Inflammatory macrophage treated with lipopolysaccharide for 4 hours (primary cell): ENCODE measurements at regions not wholly inside any gene's neighbourhood (a gene's known extent, or its start where the extent isn't known, plus 50 kb on each side); places are given as distances from the start of the nearest gene placed in this dataset.
"Not testable (repeated sequence)": the region's sequence is repeated elsewhere in the genome, so short reads cannot be mapped to it uniquely, and the experiment has no call there.

Experiments used
- DNase-seq: peaks from one replicate; pipeline ENCODE4 v3.0.0-alpha.2; 2020

DNA sequence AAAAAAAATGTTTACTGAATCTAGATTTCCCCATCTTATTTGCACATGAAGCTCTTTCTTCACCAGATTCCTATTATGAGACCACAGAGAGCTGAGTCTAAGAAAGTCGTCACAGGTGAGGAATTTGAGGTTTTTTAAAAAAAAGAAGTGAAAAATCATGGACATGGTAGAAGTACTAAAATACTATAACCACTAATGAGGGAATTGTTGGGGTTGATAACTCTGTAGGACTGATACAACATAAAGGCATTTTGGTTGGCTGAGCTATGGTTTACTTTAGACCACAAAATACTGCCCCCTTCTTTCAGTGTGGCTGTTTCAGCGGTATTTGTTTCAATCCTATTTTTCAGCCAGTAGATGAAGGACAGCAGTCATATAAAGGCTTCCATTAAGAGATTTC, 1111.3 kb downstream of the TYW1 start:
- no peak for DNase-seq

DNA sequence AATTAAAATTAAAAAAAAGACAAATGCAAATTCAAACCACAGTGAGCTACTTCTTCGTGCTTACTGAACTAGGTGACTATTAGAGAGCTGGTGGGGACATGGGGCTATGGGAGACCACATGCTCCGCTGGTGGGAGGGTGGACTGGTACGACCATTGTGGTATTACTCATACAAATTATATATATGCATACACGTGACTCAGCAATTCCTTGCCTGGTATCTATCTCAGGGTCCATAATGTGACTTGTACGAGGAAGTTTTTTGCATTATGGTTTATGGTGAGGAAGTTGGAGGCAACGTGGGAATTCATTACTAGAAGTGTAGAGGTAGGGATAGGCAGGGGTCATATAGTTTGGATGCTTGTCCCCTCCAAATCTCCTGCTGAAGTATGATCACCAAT, 1112.7 kb downstream of the TYW1 start:
- DNase-seq = no peak

DNA sequence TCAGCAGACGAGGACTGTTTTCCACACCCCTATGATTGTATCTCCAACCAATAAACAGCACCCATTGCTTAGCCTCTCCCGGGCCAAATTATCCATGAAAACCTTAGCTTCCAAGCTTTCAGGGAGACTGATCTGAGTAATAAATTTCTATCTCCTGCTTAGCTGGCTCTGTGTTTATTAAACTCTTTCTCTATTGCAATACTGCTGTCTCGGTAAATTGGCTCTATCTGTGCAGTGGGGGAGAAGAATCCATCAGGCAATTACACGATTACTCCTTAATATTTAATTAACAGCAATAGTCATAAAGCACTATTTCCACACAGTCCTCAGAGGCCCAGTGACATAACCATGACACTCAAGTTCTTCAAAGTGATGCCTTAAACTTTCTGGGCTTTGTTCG, 1122.8 kb downstream of the TYW1 start:
- DNase-seq = no peak

DNA sequence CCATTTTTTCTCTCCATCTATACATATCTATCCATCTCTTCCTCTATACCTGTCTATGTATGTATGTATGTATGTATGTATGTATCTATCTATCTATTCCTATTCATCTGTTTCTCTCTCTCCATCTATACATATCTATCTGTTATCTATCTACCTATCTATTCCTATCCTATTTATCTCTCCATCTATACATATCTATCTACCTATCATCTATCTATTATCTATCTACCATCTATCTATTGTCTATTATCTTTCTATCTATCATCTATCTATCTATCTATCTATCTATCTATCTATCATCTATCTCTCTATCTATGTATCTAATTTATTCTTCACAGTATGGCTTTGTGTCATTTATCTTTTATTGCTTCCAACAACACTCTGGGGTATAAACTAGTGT, 1124.4 kb downstream of the TYW1 start:
- no peak for DNase-seq

DNA sequence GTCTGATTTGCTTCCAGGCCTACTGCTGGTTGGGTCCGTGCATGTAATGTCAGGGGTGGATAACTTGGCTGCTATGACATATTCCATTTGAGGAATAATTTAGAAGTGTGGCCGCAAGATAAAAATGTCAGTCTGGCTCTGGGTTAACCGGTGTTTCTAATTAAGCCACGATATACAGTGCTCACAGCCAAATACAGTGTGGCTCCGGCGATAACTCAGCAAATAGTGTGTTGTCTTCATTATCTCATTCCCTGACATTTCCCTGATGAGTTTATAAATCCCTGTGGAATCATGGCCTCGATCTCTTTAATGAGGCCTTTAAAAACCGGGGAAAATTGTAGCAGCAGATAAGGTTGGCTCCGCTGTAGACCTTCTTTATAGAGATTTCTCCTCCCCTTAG, 1125.0 kb downstream of the TYW1 start:
- no peak for DNase-seq

DNA sequence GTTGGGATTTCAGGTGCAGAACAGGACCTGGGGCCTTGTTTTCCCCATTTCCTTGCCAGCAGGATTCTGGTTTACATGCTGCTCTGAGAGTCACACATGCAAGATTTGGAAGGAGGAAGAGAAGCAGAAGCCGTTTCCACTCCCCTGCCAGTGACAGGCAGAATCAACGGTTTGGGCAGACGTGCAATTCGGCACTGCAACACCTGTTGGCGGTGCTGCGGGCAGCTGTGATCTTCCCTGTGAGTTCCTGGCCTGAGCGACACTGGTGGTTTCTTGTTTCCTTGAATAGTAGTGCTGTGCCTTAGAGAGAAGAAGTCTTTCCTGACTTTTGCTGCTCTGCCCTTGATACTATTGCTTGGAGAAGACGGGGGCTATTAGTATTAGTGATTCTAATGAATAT, 1126.2 kb downstream of the TYW1 start:
- no peak for DNase-seq

DNA sequence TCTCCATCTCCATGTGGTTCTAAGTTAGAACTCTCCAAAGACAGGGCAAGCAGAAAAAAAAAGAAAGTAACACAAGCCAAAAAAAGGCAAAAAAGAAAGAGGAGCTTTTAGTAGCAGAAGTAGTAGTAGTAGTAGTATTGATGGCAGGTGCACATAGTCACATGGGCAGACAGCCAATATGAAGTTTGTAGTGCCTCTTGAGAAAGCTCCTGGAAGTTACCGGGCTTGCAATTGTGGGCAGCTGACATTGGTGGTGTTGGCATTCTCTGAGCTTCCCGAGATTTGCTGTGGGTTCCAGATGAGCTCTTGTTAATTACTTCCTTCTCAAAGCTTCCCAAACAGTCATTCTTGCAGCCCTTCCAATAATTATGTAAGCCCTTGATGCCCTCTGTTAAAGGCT, 1128.5 kb downstream of the TYW1 start:
- no peak for DNase-seq

DNA sequence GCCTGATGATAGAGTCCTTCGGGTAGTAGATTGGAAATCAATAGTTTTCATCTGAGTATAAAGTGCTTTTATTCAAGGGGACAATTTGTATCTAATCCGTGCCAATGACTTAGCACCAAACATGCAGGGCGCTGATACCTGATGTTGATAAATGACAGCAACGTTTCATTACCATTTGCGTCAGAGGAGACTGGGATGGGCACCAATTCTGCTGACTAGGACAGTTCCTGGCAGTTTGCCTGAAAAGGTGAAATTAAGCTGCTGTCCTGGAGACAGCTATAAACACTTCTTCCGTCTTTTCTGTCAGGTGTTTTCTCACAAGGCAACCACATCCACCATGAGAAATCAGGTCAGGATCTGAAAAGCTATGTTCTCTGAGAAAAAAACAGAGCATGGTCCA, 1136.4 kb downstream of the TYW1 start:
- DNase-seq = no peak

DNA sequence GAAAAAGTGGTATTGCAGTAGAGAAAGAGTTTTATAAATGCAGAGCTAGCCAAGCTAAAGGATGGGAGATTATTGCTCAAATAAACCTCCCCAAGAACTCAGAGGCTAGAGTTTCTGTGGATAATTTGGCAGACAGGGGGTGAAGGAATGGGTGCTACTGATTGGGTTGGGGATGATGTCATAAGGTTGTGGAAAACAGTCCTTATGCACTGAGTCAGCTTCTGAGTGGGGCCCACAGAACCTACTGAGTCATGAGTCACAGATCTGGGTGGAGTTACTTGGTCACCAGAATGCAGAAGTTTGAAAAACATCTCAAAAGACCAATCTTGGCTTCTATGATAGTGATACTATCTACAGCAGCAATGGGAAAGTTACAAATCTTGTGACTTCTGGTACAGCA, 1146.7 kb downstream of the TYW1 start:
- no peak for DNase-seq

DNA sequence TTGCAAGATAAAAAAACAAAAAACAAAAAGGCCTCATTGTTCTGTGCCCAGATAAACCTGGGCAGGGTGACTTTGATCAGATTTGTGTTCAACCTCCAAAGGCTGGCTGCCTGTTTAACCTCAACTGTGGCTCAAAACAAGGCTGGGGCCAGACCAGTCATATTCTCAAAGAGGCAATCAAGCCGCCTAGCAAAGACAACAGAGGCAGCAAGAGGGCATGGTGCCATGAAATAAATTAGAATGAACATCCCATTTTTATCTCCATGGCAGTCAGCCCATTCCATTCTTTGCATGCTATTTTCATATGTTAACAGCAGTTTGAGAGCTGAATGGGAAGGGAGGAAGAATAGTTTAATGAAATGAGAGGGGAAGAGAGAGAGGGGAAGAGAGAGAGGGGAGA, 1150.3 kb downstream of the TYW1 start:
- DNase-seq = no peak

DNA sequence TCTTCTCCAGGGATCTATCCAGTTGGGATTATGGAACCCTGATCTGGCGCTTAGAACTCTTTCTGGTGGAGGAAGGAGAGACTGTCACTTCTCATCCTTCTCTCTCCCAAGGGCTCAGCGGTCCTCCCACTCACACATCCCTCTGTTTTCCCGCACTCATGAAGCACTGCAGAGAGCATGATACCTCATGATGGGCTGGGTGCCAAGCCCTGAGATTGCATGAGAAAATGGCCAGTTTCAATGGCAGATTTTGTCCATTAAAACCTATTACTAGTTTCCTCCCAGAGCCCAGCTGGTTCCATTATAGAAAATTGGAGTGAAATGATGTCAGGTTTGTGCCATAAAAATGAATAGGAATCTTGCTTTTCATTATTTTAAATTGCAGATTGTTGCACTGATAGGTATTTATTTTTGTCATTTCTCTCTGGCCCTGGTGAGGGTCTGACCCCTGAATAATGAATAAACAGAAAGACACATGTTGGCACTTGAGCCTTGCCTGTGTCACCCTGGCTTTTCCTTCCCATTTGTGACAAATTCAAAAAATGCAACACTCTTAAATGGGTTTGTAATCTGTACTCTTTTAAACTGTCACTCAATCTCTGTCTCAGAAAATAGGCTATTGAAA, 1151.1 kb downstream of the TYW1 start:
- DNase-seq = no peak

DNA sequence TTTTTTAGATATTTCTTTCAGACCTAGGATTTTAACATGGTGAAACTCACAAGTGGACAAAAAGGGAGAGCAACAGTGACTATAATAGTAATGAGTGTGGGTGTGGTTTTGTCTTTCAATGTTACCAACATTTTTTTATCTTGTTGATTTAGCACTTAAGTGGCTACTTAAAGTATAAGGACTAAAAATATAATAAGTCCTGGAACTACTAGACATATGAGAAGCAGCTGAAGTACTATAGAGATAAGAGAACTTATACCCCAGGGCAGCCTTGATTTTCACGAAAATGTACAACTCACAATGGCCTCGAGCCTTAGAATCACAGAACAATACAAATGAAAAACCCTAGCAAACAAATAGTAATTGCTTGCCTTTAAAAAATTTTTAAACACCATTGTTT, 1151.8 kb downstream of the TYW1 start:
- DNase-seq = no peak

DNA sequence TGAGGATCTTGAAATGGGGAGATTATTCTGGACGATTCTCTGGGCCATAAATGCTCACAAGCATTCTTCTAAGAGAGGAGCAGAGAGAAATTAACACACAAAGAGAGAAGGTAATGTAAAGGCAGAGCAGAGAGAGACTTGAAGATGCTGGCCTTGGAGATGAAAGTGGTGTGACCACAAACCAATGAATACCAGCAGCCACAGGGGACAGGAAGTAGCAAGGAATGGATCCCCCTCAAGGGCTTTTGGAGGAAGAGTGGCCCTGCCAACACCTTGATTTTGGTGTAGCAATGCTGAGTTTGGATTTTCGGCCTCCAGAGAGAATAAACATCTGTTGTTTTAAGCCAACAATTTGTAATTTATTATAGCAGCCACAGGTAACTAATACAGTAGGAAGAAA, 1155.6 kb downstream of the TYW1 start:
- DNase-seq = no peak

DNA sequence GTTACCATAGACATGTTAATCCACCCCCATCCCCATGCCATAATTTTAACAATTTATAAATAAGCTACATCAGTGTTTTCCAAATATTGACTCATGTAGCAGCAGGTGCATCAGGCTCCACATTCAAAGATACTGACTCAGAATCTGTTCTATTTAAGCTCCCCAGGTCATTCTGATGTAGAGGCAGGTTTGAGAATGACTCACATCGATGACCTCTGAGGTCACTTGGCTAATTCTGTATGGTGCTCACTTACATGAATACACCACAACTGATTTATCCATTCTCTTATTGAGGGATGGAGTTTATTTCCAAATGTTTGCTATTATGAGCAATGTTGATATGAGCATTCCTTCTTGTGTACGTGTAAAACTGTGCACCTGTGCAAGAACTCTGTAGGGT, 1159.0 kb downstream of the TYW1 start:
- no peak for DNase-seq

DNA sequence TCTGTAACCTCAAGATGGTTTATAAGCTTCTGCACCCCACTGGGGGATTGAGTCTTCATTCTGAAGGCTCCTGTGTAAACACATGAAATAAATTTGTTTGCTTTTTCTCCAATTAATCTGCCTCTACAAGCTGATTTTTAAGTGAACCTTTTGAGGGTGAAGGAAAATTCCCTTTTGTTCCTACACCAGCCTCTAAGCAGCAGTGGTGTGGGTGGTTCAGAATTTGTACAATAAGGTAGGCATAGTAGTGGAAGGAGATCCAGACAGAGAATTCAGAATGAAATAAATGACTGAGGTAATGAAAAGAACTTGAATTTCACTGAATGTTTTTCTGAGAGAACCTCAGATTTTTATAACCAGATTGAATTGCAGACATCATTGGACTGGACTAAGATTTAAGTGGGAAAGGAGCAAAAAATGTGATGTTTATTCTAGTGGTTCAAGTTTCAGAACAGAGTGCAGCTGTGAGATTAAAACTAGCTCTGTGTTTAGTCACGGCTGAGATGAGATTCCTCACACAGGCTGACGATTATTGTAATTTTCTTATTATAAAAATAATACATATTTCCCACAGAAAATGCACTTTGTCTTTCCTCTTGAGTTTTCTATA, 1162.2 kb downstream of the TYW1 start:
- no peak for DNase-seq

DNA sequence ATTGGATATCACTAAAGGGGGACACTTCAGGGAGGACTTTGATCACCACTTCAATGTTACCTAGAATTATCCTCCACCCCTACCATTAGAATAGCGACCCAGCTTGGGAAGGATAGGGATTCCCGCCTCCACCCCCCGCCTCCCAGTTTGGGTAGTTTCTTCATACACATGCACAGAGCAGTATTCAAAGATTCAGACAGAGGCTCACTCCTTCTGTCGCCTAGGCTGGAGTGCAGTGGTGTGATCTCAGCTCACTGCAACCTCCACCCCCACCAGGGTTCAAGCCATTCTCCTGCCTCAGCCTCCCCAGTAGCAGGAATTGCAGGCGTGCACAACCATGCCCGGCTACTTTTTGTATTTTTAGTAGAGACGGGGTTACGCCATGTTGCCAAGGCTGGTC, 1166.1 kb downstream of the TYW1 start:
- DNase-seq = no peak

DNA sequence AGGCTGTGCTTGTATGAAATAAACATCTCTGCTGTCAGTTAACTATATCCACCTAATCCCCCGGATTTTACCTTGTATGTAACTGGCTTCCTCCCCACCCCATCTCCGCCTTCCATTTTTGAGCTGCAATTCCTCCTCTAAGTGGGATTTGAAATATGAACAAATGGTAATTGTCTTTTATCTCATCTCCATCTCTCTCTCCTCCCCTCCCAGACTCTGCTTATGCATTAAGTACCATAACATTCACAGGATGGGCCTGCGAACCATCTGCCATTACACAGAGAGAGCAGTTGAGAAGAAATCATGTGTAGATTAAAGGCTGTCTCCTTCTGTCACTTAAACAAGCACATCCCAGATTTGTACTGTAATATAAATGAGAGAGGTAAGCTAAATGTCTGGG, 1169.9 kb downstream of the TYW1 start:
- no peak for DNase-seq

DNA sequence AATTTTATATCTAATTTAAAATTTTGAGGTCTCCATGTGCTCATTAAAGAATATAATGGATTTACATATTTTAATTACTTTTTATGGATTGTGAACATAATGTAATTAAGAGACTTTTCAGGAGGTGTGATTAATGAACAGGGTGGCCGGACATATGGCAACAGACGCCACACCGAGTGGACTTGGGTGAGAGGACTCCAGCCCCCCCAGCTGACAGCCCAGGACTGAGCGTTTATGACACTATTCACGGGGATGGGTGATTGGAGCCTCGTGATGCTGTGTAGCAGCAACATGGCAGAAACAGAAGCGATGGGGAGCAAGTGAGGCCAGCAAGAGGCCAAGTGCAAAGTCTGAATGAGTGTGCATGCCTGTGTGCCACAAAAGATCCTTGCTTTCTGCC, 1176.9 kb downstream of the TYW1 start:
- DNase-seq = no peak

DNA sequence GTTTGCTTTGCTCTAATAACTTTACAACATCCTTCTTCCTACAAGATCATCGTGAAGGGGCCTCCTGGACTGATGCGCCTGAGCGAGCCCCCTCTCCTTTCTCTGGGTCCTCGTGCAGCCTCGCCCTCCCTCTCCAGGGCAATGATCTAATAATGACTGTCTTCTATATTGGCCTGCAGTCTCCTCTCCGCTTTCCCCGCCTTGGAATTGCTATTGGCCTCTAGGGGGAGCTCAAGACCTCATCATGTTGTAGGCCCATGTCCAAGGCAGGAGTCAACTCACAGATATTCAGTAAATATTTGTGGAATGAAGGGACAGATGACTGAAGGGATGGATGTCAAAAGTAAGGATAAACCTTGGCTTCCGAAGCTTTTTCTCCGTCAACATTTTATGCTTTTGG, 1180.3 kb downstream of the TYW1 start:
- peak; percentile 15 for DNase-seq

DNA sequence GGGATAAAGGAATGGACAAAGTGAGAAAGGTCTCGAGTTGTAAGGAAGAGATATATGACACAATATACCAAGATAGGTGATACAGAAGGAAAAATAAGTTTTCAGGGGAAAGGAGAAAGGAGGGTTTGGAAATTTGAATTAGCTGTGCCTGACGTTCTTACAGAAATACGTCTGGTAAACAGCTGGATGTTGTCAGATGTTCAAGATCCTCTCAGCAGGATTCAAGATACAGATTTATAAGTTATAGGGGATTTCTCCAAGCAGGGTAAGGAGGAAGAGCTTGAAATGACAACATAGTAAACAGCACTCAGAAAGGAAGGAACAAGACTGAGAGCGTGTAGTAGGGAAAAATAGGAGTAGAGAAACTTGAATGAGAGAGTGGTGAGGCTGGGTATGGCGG, 1184.1 kb downstream of the TYW1 start:
- no peak for DNase-seq

DNA sequence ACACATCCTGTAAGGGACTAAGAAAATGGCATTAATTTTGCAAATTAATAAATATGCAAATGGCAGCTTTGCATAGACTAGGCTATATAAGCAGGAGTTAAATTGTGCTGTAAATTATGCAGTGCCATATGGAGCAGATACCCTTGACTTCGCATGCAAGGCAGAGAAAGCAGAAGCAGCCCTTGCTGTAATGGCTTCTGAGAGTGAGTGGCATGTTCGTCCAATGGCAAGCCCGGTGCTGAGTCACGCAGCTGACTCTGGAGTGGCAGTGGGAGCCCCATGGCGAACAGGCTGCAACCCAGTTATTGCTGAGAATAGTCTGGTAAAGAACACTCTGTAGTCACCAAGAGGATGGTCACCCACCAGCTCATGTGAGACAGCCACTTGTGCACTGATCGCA, 1186.5 kb downstream of the TYW1 start:
- DNase-seq = no peak

DNA sequence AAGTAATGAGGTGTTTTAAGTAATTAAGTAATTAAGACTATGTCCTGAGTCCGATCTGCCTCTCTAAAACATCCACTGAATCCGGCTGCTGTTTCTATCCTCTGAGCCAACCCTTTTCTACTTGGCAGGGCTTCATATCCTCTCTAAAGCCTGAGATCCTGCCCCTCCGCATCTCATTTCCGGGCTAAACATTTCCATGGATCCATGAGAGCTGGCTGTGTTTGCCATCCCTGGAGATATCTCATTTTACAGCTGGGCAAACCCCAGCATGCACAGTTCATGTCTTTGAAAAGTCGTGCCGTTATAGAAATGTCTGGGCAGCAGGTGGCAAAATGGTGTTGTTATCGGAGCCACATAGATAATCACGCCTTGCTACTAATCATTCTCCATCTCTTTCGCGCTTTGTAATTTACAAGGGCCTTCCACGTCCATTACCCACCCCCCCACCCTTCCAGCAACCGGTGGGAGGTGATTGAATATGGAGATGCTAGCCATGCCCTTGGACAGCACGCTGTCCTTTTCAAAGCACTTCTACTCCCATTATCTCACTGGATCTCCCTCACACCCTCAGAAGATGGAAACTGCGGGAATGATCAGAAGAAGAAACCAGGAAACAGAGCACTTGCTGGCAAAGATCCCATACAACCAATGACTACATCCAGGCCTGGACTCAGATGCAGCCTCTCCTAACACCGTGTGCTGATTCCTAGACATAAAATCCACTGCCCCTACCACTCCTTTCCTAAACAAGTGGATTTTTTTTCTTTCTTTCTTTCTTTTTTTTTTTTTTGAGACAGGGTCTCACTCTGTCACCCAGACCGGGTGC, 1189.2 kb downstream of the TYW1 start:
- no peak for DNase-seq

DNA sequence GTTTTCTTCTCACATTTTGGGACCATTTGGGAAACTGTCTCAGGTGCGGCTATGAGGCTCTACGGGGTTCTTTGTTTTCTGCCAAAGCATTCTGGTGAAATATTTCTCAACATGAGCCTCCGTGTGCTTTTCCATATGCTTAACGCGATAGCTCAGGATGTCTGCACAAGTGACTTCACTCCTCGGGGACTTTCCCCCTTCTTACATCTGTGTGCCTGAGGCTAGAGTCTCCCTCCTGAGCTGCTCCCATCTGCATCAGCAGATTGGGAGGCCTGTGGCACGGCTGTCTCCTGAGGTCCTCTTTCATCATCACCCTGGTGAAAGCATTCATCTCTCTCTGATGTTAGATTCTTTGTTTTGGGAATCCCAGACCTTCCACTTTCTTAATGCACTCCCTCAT, 1190.9 kb downstream of the TYW1 start:
- no peak for DNase-seq

DNA sequence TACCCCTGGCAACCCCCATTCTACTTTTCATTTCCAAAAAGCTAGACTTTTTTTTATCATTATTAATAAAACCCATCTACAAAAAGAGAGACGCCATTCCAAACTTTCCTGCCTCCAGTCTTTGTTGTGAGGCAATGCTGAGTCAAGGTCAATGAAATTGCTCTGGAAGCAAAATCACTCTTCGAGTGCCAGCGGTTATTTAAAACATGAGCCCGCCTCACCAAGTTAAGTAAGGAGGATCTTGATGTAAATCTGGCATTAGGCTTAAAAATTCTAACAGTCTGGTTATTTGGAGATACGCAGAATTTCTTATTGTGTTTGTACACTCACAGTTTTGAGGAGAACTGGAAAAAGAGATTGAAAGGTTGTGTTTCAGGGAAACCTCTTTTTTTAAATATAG, 1196.3 kb downstream of the TYW1 start:
- no peak for DNase-seq

DNA sequence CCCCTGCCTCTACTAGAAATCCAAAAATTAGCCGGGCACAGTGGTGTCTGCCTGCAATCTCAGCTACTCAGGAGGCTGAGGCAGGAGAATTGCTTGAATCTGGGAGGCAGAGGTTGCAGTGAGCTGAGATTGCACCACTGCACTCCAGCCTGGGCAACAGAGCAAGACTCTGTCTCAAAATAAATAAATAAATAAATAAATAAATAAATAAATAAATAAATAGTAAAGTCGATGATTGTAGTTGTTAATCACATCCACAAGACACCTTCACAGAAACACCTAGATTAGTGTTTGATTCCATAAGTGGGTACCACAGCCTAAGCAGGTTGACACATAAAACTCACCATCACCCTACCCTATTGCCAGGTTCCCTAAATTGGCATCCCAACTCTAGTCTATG, 1199.0 kb downstream of the TYW1 start:
- DNase-seq = not testable (repeated sequence)
